NCI-H2171 treated with DMSO at 0.1 percent for 48 hours (cell line): ENCODE measurements at regions not wholly inside any gene's neighbourhood (a gene's known extent, or its start where the extent isn't known, plus 50 kb on each side); places are given as distances from the start of the nearest gene placed in this dataset.
"Not testable (repeated sequence)": the region's sequence is repeated elsewhere in the genome, so short reads cannot be mapped to it uniquely, and the experiment has no call there.

Experiments used
- DNase-seq: peaks from one replicate; lab custom pipeline; 2025; lab: John Stamatoyannopoulos, UW

- DNase-seq = no peak
Observed at GRCh38 chr2:217366966-217367365, 507.1 kb upstream of the TNP1 start.

- DNase-seq = no peak
Observed at GRCh38 chr2:217366266-217366895, 506.5 kb upstream of the TNP1 start.

GRCh38 chr2:217365656-217366055 is 505.8 kb upstream of the TNP1 start:
- DNase-seq = no peak

GRCh38 chr2:217364224-217364623 is 504.4 kb upstream of the TNP1 start:
- DNase-seq = no peak

GRCh38 chr2:217363470-217363869 is 503.6 kb upstream of the TNP1 start:
- DNase-seq = no peak

- no peak for DNase-seq
Observed at GRCh38 chr2:217362710-217363109, 502.8 kb upstream of the TNP1 start.

GRCh38 chr2:217362286-217362685 is 502.4 kb upstream of the TNP1 start:
- DNase-seq = no peak

- no peak for DNase-seq
Observed at GRCh38 chr2:217361483-217361880, 501.6 kb upstream of the TNP1 start.

- DNase-seq = no peak
Observed at GRCh38 chr2:217360781-217361482, 501.1 kb upstream of the TNP1 start.

- no peak for DNase-seq
Observed at GRCh38 chr2:217360111-217360510, 500.2 kb upstream of the TNP1 start.

GRCh38 chr2:217357886-217358620 is 498.2 kb upstream of the TNP1 start:
- DNase-seq = no peak

- DNase-seq = no peak
Observed at GRCh38 chr2:217356781-217357180, 496.9 kb upstream of the TNP1 start.

- DNase-seq = no peak
Observed at GRCh38 chr2:217356142-217356541, 496.3 kb upstream of the TNP1 start.

- DNase-seq = no peak
Observed at GRCh38 chr2:217353591-217353990, 493.7 kb upstream of the TNP1 start.

- no peak for DNase-seq
Observed at GRCh38 chr2:217351378-217351777, 491.5 kb upstream of the TNP1 start.

GRCh38 chr2:217349251-217349650 is 489.4 kb upstream of the TNP1 start:
- no peak for DNase-seq

GRCh38 chr2:217347630-217348029 is 487.8 kb upstream of the TNP1 start:
- DNase-seq = not testable (repeated sequence)

GRCh38 chr2:217346043-217346442 is 486.2 kb upstream of the TNP1 start:
- DNase-seq = not testable (repeated sequence)

GRCh38 chr2:217340899-217341298 is 481.0 kb upstream of the TNP1 start:
- DNase-seq = no peak

- no peak for DNase-seq
Observed at GRCh38 chr2:217340176-217340575, 480.3 kb upstream of the TNP1 start.

GRCh38 chr2:217339753-217340152 is 479.9 kb upstream of the TNP1 start:
- DNase-seq = no peak

- DNase-seq = peak; percentile 76
Observed at GRCh38 chr2:217338306-217338916, 478.5 kb upstream of the TNP1 start.

GRCh38 chr2:217337771-217338170 is 477.9 kb upstream of the TNP1 start:
- no peak for DNase-seq
